CD8-positive, alpha-beta memory T cell (primary cell): ENCODE measurements at regions not wholly inside any gene's neighbourhood (a gene's known extent, or its start where the extent isn't known, plus 50 kb on each side); places are given as distances from the start of the nearest gene placed in this dataset.

ENCODE experiments used
- CTCF ChIA-PET: fragments of 350-600 bp; sonication (Branson Sonifier 250); formaldehyde crosslinking; loops from one replicate; lab custom pipeline; 2021; ENCODE audit warnings: antibody characterized with exemption; lab: Charles Lee
- POLR2A ChIA-PET: fragments of 350-600 bp; sonication (Branson Sonifier 250); formaldehyde crosslinking; loops from one replicate; lab custom pipeline; 2021; ENCODE audit warnings: antibody characterized with exemption; lab: Charles Lee
- DNase-seq, 5 donors: peaks; one replicate each; pipeline versions ENCODE4 v3.0.0 to v3.0.0-alpha.2; 2020 to 2022; ENCODE audit warnings: mixed read lengths in 1 of 5
- H3K27ac ChIP-seq: one replicate; pipeline ENCODE4 v1.7.0; 2013; ENCODE audit warnings: low read depth, mild to moderate bottlenecking, low read length, moderate library complexity
- H3K27me3 ChIP-seq: 2 replicates; pipeline ENCODE4 v1.7.0; 2013; ENCODE audit warnings: low read length, mild to moderate bottlenecking; ENCODE audit not compliant: insufficient read depth, poor library complexity, severe bottlenecking
- H3K36me3 ChIP-seq: 2 replicates; pipeline ENCODE4 v1.7.0; 2013; ENCODE audit warnings: mild to moderate bottlenecking, low read length, moderate library complexity; ENCODE audit not compliant: insufficient read depth
- H3K4me1 ChIP-seq: 2 replicates; pipeline ENCODE4 v1.7.0; 2013; ENCODE audit warnings: mild to moderate bottlenecking, low read length, moderate library complexity; ENCODE audit not compliant: insufficient read depth
- H3K4me3 ChIP-seq: 2 replicates; pipeline ENCODE4 v1.7.0; 2013; ENCODE audit warnings: mild to moderate bottlenecking, low read length
- H3K9me3 ChIP-seq: 2 replicates; pipeline ENCODE4 v1.7.0; 2013; ENCODE audit warnings: mild to moderate bottlenecking, low read length
- H3K27ac Mint-ChIP-seq, 8 donors: one replicate each; pipeline ENCODE4 v1.8.0; 2020 to 2021; ENCODE audit warnings: mixed read lengths in 8 of 8, mild to moderate bottlenecking in 6 of 8, inconsistent platforms in 3 of 8, moderate library complexity in 3 of 8
- H3K27me3 Mint-ChIP-seq, 2 donors: one replicate each; pipeline ENCODE4 v1.8.0; 2020 to 2021; ENCODE audit warnings: mixed read lengths in 2 of 2, mild to moderate bottlenecking in 1 of 2, moderate library complexity in 1 of 2
- H3K36me3 Mint-ChIP-seq, 3 donors: one replicate each; pipeline ENCODE4 v1.8.0; 2020 to 2021; ENCODE audit warnings: mixed read lengths in 3 of 3, inconsistent platforms in 1 of 3, mild to moderate bottlenecking in 1 of 3
- H3K4me1 Mint-ChIP-seq, 3 donors: one replicate each; pipeline ENCODE4 v1.8.0; 2020 to 2021; ENCODE audit warnings: mixed read lengths in 3 of 3, inconsistent platforms in 1 of 3, mild to moderate bottlenecking in 1 of 3
- H3K4me3 Mint-ChIP-seq, 7 donors: one replicate each; pipeline ENCODE4 v1.8.0; 2020 to 2021; ENCODE audit warnings: mixed read lengths in 7 of 7, mild to moderate bottlenecking in 6 of 7, moderate library complexity in 4 of 7, inconsistent platforms in 2 of 7
- H3K9me3 Mint-ChIP-seq, 5 donors: one replicate each; pipeline ENCODE4 v1.8.0; 2020 to 2022; ENCODE audit warnings: mixed read lengths in 5 of 5, mild to moderate bottlenecking in 3 of 5, moderate library complexity in 2 of 5, inconsistent platforms in 1 of 5

GRCh38 chr5:39775797-39776365, 351.1 kb upstream of the DAB2 start:
- no peak overlapping the region for H3K27ac ChIP-seq
- POLR2A ChIA-PET, result no interaction called here
- Mint-ChIP-seq H3K4me3 (no peak overlapping the region), H3K4me1 (no peaks in the 10 kb centered on the region), H3K36me3 (no peaks in the 10 kb centered on the region), H3K9me3 (no peaks in the 10 kb centered on the region), H3K27ac (no peak overlapping the region), H3K27me3 (peaks cover 2 to 30% of the 10 kb centered on the region in 2 donors)
- no peaks in the 10 kb centered on the region for H3K27me3 ChIP-seq
- no peaks in the 10 kb centered on the region for H3K36me3 ChIP-seq
- H3K9me3 ChIP-seq, result no peaks in the 10 kb centered on the region
- no peaks in the 10 kb centered on the region for H3K4me1 ChIP-seq
- no peak for DNase-seq
- H3K4me3 ChIP-seq, result no peak overlapping the region
- CTCF ChIA-PET, result no interaction called here

GRCh38 chr5:39775086-39775796, 350.5 kb upstream of the DAB2 start:
- no peak for DNase-seq
- ChIA-PET CTCF (no interaction called here), POLR2A (no interaction called here)
- peaks cover 2 to 31% of the 10 kb centered on the region in 2 donors for H3K27me3 Mint-ChIP-seq
- Histone ChIP-seq H3K27me3 (no peaks in the 10 kb centered on the region), H3K4me3 (no peak overlapping the region), H3K36me3 (no peaks in the 10 kb centered on the region), H3K4me1 (no peaks in the 10 kb centered on the region), H3K9me3 (no peaks in the 10 kb centered on the region), H3K27ac (no peak overlapping the region)
- no peaks in the 10 kb centered on the region for H3K36me3 Mint-ChIP-seq
- no peak overlapping the region for H3K4me3 Mint-ChIP-seq
- H3K9me3 Mint-ChIP-seq, result no peaks in the 10 kb centered on the region
- H3K4me1 Mint-ChIP-seq, result no peaks in the 10 kb centered on the region
- no peak overlapping the region for H3K27ac Mint-ChIP-seq

GRCh38 chr5:39774605-39775004, 349.8 kb upstream of the DAB2 start:
- no peaks in the 10 kb centered on the region for H3K9me3 ChIP-seq
- no peak for DNase-seq
- no peak overlapping the region for H3K4me3 ChIP-seq
- no peaks in the 10 kb centered on the region for H3K27me3 ChIP-seq
- POLR2A ChIA-PET, result no interaction called here
- CTCF ChIA-PET, result no interaction called here
- H3K4me1 ChIP-seq, result no peaks in the 10 kb centered on the region
- Mint-ChIP-seq H3K36me3 (no peaks in the 10 kb centered on the region), H3K9me3 (no peaks in the 10 kb centered on the region), H3K4me3 (no peak overlapping the region), H3K27ac (no peak overlapping the region), H3K27me3 (peaks cover 0 to 25% of the 10 kb centered on the region in 2 donors), H3K4me1 (no peaks in the 10 kb centered on the region)
- H3K36me3 ChIP-seq, result no peaks in the 10 kb centered on the region
- no peak overlapping the region for H3K27ac ChIP-seq

- Histone ChIP-seq H3K9me3 (no peaks in the 10 kb centered on the region), H3K36me3 (no peaks in the 10 kb centered on the region), H3K4me1 (no peaks in the 10 kb centered on the region), H3K4me3 (no peak overlapping the region), H3K27ac (no peak overlapping the region), H3K27me3 (no peaks in the 10 kb centered on the region)
- H3K4me1 Mint-ChIP-seq, result no peaks in the 10 kb centered on the region
- no peak for DNase-seq
- no peaks in the 10 kb centered on the region for H3K36me3 Mint-ChIP-seq
- H3K27me3 Mint-ChIP-seq, result peaks cover 1 to 29% of the 10 kb centered on the region in 2 donors
- ChIA-PET POLR2A (no interaction called here), CTCF (no interaction called here)
- no peak overlapping the region for H3K4me3 Mint-ChIP-seq
- no peaks in the 10 kb centered on the region for H3K9me3 Mint-ChIP-seq
- no peak overlapping the region for H3K27ac Mint-ChIP-seq
Observed at GRCh38 chr5:39772307-39772706, 347.5 kb upstream of the DAB2 start.

- no peak overlapping the region for H3K4me3 Mint-ChIP-seq
- Histone ChIP-seq H3K4me1 (no peaks in the 10 kb centered on the region), H3K36me3 (no peaks in the 10 kb centered on the region), H3K4me3 (no peak overlapping the region), H3K27me3 (no peaks in the 10 kb centered on the region), H3K27ac (no peak overlapping the region), H3K9me3 (no peaks in the 10 kb centered on the region)
- H3K27ac Mint-ChIP-seq, result no peak overlapping the region
- no peak for DNase-seq
- CTCF ChIA-PET, result no interaction called here
- no peaks in the 10 kb centered on the region for H3K36me3 Mint-ChIP-seq
- H3K4me1 Mint-ChIP-seq, result no peaks in the 10 kb centered on the region
- peaks cover 0 to 3% (median 0%) of the 10 kb centered on the region in 5 donors for H3K9me3 Mint-ChIP-seq
- POLR2A ChIA-PET, result no interaction called here
- H3K27me3 Mint-ChIP-seq, result peaks cover 4 to 36% of the 10 kb centered on the region in 2 donors
Observed at GRCh38 chr5:39767916-39768315, 343.1 kb upstream of the DAB2 start.

- no peaks in the 10 kb centered on the region for H3K4me1 ChIP-seq
- Mint-ChIP-seq H3K27ac (no peak overlapping the region), H3K36me3 (no peaks in the 10 kb centered on the region), H3K4me3 (no peak overlapping the region), H3K4me1 (no peaks in the 10 kb centered on the region), H3K9me3 (peaks cover 0 to 3% (median 0%) of the 10 kb centered on the region in 5 donors), H3K27me3 (peaks cover 4 to 30% of the 10 kb centered on the region in 2 donors)
- no peak for DNase-seq
- CTCF ChIA-PET, result no interaction called here
- POLR2A ChIA-PET, result no interaction called here
- no peak overlapping the region for H3K4me3 ChIP-seq
- no peaks in the 10 kb centered on the region for H3K27me3 ChIP-seq
- no peak overlapping the region for H3K27ac ChIP-seq
- no peaks in the 10 kb centered on the region for H3K9me3 ChIP-seq
- no peaks in the 10 kb centered on the region for H3K36me3 ChIP-seq
Observed at GRCh38 chr5:39765366-39765765, 340.6 kb upstream of the DAB2 start.

- H3K9me3 Mint-ChIP-seq, result peaks cover 0 to 3% (median 0%) of the 10 kb centered on the region in 5 donors
- no peaks in the 10 kb centered on the region for H3K9me3 ChIP-seq
- CTCF ChIA-PET, result no interaction called here
- H3K36me3 Mint-ChIP-seq, result no peaks in the 10 kb centered on the region
- H3K4me3 ChIP-seq, result no peak overlapping the region
- H3K27ac Mint-ChIP-seq, result no peak overlapping the region
- no peaks in the 10 kb centered on the region for H3K4me1 Mint-ChIP-seq
- H3K4me1 ChIP-seq, result no peaks in the 10 kb centered on the region
- no peak for DNase-seq
- no peak overlapping the region for H3K4me3 Mint-ChIP-seq
- H3K36me3 ChIP-seq, result no peaks in the 10 kb centered on the region
- H3K27me3 Mint-ChIP-seq, result peaks cover 4 to 20% of the 10 kb centered on the region in 2 donors
- no peaks in the 10 kb centered on the region for H3K27me3 ChIP-seq
- POLR2A ChIA-PET, result no interaction called here
- no peak overlapping the region for H3K27ac ChIP-seq
Observed at GRCh38 chr5:39762761-39763160, 338.0 kb upstream of the DAB2 start.

GRCh38 chr5:39761199-39761950, 336.6 kb upstream of the DAB2 start:
- H3K36me3 Mint-ChIP-seq, result no peaks in the 10 kb centered on the region
- DNase-seq, result no peak
- no peaks in the 10 kb centered on the region for H3K36me3 ChIP-seq
- no peaks in the 10 kb centered on the region for H3K27me3 ChIP-seq
- H3K4me3 Mint-ChIP-seq, result no peak overlapping the region
- peaks cover 0 to 3% (median 0%) of the 10 kb centered on the region in 5 donors for H3K9me3 Mint-ChIP-seq
- no peaks in the 10 kb centered on the region for H3K9me3 ChIP-seq
- H3K27ac Mint-ChIP-seq, result peak overlapping the region in 1 of 8 donors; percentile 6
- peaks cover 4 to 14% of the 10 kb centered on the region in 2 donors for H3K27me3 Mint-ChIP-seq
- H3K27ac ChIP-seq, result no peak overlapping the region
- H3K4me1 ChIP-seq, result no peaks in the 10 kb centered on the region
- POLR2A ChIA-PET, result no interaction called here
- H3K4me3 ChIP-seq, result no peak overlapping the region
- no peaks in the 10 kb centered on the region for H3K4me1 Mint-ChIP-seq
- CTCF ChIA-PET, result no interaction called here
